GM04503 (cell line): ENCODE measurements at regions not wholly inside any gene's neighbourhood (a gene's known extent, or its start where the extent isn't known, plus 50 kb on each side); places are given as distances from the start of the nearest gene placed in this dataset.

Experiments
- DNase-seq: peaks from one replicate; pipeline ENCODE4 v3.0.0-alpha.2; 2012; ENCODE audit warnings: low read depth

GRCh38 chr11:70872955-70873735 is 379.2 kb downstream of the SHANK2 start:
- DNase-seq, result no peak

- no peak for DNase-seq
Observed at GRCh38 chr11:70873736-70874412, 378.5 kb downstream of the SHANK2 start.

- no peak for DNase-seq
Observed at GRCh38 chr11:70876685-70877084, 375.7 kb downstream of the SHANK2 start.

- no peak for DNase-seq
Observed at GRCh38 chr11:70877151-70877550, 375.2 kb downstream of the SHANK2 start.

- DNase-seq, result no peak
Observed at GRCh38 chr11:70878366-70878765, 374.0 kb downstream of the SHANK2 start.

- DNase-seq, result no peak
Observed at GRCh38 chr11:70879601-70880285, 372.6 kb downstream of the SHANK2 start.

- DNase-seq, result no peak
Observed at GRCh38 chr11:70880416-70880815, 372.0 kb downstream of the SHANK2 start.

- no peak for DNase-seq
Observed at GRCh38 chr11:70881948-70882715, 370.2 kb downstream of the SHANK2 start.

GRCh38 chr11:70882716-70883085 is 369.7 kb downstream of the SHANK2 start:
- no peak for DNase-seq

GRCh38 chr11:70883323-70883940 is 368.9 kb downstream of the SHANK2 start:
- DNase-seq, result no peak

- DNase-seq, result no peak
Observed at GRCh38 chr11:70883973-70884623, 368.3 kb downstream of the SHANK2 start.

- DNase-seq, result no peak
Observed at GRCh38 chr11:70885281-70886231, 366.8 kb downstream of the SHANK2 start.

GRCh38 chr11:70886256-70886655 is 366.1 kb downstream of the SHANK2 start:
- no peak for DNase-seq

GRCh38 chr11:70886676-70887541 is 365.5 kb downstream of the SHANK2 start:
- DNase-seq, result no peak

GRCh38 chr11:70887542-70887827 is 364.9 kb downstream of the SHANK2 start:
- no peak for DNase-seq

- no peak for DNase-seq
Observed at GRCh38 chr11:70888061-70888460, 364.3 kb downstream of the SHANK2 start.

GRCh38 chr11:70889411-70889810 is 363.0 kb downstream of the SHANK2 start:
- no peak for DNase-seq

GRCh38 chr11:70891844-70892380 is 360.5 kb downstream of the SHANK2 start:
- DNase-seq, result no peak

- DNase-seq, result no peak
Observed at GRCh38 chr11:70892889-70893288, 359.5 kb downstream of the SHANK2 start.
